Amniotic epithelial cell (primary cell): ENCODE measurements at regions not wholly inside any gene's neighbourhood (a gene's known extent, or its start where the extent isn't known, plus 50 kb on each side); places are given as distances from the start of the nearest gene placed in this dataset.
"Not testable (repeated sequence)": the region's sequence is repeated elsewhere in the genome, so short reads cannot be mapped to it uniquely, and the experiment has no call there.

Experiments used
- DNase-seq: peaks from one replicate; pipeline ENCODE4 v3.0.0-alpha.2; 2010; ENCODE audit warnings: low read depth

- no peak for DNase-seq
Measured at GRCh38 chr13:72585254-72585653, 142.2 kb downstream of the MZT1 start.

GRCh38 chr13:72571191-72571590 is 156.2 kb downstream of the MZT1 start:
- no peak for DNase-seq

- no peak for DNase-seq
Measured at GRCh38 chr13:72570019-72570418, 157.4 kb downstream of the MZT1 start.

DNA sequence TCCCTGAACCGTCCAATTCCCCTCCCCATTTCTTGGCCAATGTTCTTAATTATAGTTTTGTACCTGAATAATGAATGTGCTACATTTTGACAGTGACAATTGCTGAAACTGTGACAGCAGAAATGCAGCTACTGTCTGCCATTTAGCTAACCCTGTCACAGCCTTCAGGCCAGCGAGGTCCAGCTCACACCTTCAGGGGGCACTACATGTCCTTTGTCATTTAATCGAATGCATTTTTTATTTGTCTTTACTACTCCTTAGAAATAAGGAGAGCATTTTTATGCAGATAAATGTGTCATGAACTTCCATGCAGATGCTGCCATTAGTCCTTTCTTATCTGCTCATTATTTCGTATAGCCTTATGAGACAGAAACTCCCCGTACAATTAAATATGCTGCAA is 159.9 kb downstream of the MZT1 start:
- no peak for DNase-seq

DNA sequence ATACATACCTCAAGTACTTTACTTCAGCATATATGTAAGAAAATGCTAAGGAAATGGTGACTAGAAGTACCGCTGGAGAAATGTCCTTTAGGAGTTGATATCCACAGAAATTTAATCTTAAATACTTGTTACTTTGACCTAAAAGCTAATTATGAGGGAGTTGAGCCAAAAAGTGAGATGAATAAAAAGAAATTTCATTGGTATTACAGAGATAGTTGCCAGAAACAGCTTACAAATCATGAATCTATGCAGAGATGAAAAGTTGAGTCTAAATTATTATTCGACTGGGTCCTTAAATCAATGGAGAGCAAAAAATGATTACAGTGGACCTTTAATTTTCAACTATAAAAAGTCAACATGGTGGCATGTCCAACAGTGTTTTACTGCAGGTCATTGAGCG is 160.9 kb downstream of the MZT1 start:
- no peak for DNase-seq

DNA sequence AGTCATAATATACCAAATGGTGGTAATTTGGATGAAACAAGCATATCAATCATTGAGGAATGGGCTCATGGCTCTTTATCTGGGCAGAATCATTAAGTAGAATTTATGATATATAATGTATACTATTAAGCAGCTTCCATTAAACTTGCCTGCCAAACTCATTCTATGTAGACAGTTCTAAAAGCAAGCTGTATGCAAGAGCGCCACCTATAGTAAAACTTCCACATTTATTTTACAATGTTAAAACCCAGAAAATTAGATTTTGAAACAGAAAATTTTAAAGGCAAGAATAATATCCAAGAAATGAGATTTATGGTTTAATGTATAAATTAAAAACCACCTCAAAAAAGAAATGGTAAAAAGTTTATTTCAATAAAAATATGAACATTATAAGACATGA is 161.5 kb downstream of the MZT1 start:
- peak; percentile 21 for DNase-seq

GRCh38 chr13:72562686-72563085 is 164.7 kb downstream of the MZT1 start:
- DNase-seq, result no peak

GRCh38 chr13:72561791-72562190 is 165.6 kb downstream of the MZT1 start:
- no peak for DNase-seq

DNA sequence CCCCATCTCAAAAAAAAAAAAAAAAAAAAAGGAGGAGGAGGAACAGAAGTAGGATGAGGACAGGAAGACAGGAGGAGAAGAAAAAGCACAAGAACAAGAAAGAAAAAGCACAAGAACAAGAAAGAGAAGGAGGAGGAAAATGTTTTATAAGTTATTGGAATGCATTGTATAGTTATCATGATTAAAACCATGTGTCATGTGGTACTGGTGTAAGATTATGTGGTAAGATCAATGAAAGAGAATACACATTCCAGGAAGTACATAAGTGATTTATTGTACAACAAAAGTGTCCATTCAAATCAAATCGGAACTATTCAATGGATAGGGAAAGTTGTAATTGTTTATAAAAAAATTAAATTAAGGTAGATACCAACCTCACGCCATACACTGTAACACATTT is 167.7 kb downstream of the MZT1 start:
- DNase-seq, result no peak

- no peak for DNase-seq
Measured at GRCh38 chr13:72556945-72557344, 170.5 kb downstream of the MZT1 start.

GRCh38 chr13:72555601-72556000 is 171.8 kb downstream of the MZT1 start:
- DNase-seq, result no peak

- DNase-seq, result no peak
Measured at GRCh38 chr13:72552731-72553130, 174.7 kb downstream of the MZT1 start.

DNA sequence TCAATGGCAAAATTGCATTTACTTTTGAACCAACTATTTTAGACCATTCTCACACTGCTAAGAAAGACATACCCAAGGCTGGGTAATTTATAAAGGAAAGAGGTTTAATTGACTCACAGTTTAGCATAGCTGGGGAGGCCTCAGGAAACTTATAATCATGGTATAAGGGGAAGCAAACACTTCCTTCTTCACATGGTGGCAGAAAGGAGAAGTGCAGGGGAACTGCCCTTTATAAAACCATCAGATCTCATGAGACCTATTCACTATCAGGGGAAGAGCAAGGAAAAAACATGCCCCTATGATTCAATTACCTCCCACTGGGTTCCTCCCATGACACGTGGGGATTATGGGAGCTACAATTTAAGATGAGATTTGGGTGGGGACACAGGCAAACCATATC is 181.5 kb downstream of the MZT1 start:
- not testable (repeated sequence) for DNase-seq

GRCh38 chr13:72545030-72545719 is 182.3 kb downstream of the MZT1 start:
- no peak for DNase-seq

DNA sequence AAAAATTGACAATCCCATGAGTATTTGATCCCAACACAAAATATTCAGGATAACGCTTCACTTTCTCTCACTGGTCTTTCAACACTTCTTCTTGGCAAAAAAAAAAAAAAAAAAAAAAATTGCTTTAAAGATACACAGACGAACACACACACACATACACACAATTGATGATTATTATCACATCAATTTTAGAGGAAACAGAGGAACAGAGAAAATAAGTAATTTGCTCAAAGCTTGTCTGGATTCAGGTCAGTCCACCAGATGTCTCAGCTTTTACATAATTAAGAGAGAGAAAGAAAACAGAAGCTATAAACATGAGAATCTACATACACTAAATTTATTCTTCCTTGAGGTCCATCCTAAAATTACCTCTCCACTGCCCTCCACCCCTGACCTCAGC is 183.4 kb downstream of the MZT1 start:
- no peak for DNase-seq

- DNase-seq, result no peak
Measured at GRCh38 chr13:72542241-72542640, 185.2 kb downstream of the MZT1 start.

DNA sequence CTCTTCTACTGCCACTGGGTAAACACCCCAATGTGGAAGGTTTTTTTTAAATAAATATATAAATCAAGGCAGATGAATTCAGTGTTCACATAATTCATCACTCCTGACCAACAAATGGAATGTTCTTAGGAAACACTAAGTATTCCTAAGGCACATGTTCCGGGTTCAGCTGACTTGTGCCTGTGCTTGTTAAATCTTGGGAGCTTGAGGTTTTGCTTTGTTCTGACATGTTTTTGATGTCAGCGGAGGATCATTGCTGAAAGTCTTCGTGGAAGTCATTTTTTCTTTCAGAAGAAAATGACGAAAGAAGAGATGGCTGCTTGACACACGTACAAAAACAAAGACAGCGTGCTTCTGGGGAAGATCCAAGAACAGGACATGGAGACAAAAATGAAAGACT is 185.8 kb downstream of the MZT1 start:
- DNase-seq, result peak; percentile 7

GRCh38 chr13:72540881-72541280 is 186.5 kb downstream of the MZT1 start:
- no peak for DNase-seq

- no peak for DNase-seq
Measured at GRCh38 chr13:72539925-72540324, 187.5 kb downstream of the MZT1 start.

- no peak for DNase-seq
Measured at GRCh38 chr13:72537782-72538181, 189.6 kb downstream of the MZT1 start.

DNA sequence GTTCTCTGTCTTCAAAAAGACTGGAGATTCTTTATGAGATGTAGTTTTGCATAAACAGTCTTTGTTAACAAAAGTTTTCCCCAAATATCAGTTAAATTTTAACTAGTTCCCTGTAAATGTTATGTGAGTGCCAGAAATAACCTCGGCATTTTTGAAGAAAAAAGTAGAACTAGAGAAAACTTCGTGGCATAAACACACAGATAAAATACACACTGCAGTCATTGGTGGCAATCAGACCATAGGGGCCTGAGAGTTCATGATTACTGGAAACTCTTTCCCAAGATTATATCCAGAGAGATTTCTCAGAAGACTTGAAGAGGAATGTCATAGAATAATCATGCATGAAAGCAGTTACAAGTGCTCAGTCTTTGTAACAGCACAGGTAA is 190.0 kb downstream of the MZT1 start:
- no peak for DNase-seq

GRCh38 chr13:72536714-72537394 is 190.6 kb downstream of the MZT1 start:
- no peak for DNase-seq

GRCh38 chr13:72534951-72535640 is 192.3 kb downstream of the MZT1 start:
- DNase-seq, result no peak
